Umbilical cord (tissue), 1 donor: ENCODE measurements at regions not wholly inside any gene's neighbourhood (a gene's known extent, or its start where the extent isn't known, plus 50 kb on each side); places are given as distances from the start of the nearest gene placed in this dataset.
"Not testable (repeated sequence)": the region's sequence is repeated elsewhere in the genome, so short reads cannot be mapped to it uniquely, and the experiment has no call there.

ENCODE experiments used
- DNase-seq: peaks from one replicate; pipeline ENCODE4 v3.0.0-alpha.2; 2015; ENCODE audit warnings: low spot score

GRCh38 chr20:19834287-19834686, 76.2 kb downstream of the RIN2 start:
- DNase-seq = no peak

- DNase-seq = no peak
Observed at GRCh38 chr20:19834783-19835182, 76.7 kb downstream of the RIN2 start.

- peak; percentile 46 for DNase-seq
Observed at GRCh38 chr20:19835533-19836222, 77.6 kb downstream of the RIN2 start.

- DNase-seq = no peak
Observed at GRCh38 chr20:19838468-19838867, 80.4 kb downstream of the RIN2 start.

GRCh38 chr20:19839053-19839452, 81.0 kb downstream of the RIN2 start:
- no peak for DNase-seq

GRCh38 chr20:19840111-19840710, 82.2 kb downstream of the RIN2 start:
- DNase-seq = no peak

GRCh38 chr20:19841740-19842139, 83.7 kb downstream of the RIN2 start:
- no peak for DNase-seq

GRCh38 chr20:19844850-19845249, 86.8 kb downstream of the RIN2 start:
- not testable (repeated sequence) for DNase-seq

- no peak for DNase-seq
Observed at GRCh38 chr20:19847383-19847782, 89.3 kb downstream of the RIN2 start.

GRCh38 chr20:19849341-19850197, 91.5 kb downstream of the RIN2 start:
- DNase-seq = peak; percentile 82

- DNase-seq = peak; percentile 19
Observed at GRCh38 chr20:19850198-19850533, 92.1 kb downstream of the RIN2 start.

GRCh38 chr20:19851861-19852260, 93.8 kb downstream of the RIN2 start:
- DNase-seq = peak; percentile 82

- DNase-seq = no peak
Observed at GRCh38 chr20:19855416-19855815, 97.4 kb downstream of the RIN2 start.

GRCh38 chr20:19858466-19859371, 100.7 kb downstream of the RIN2 start:
- DNase-seq = no peak

- DNase-seq = no peak
Observed at GRCh38 chr20:19859444-19859843, 101.4 kb downstream of the RIN2 start.

GRCh38 chr20:19860737-19861136, 102.7 kb downstream of the RIN2 start:
- DNase-seq = no peak

GRCh38 chr20:19861147-19861759, 103.2 kb downstream of the RIN2 start:
- DNase-seq = no peak

- no peak for DNase-seq
Observed at GRCh38 chr20:19864130-19864529, 106.1 kb downstream of the RIN2 start.

- DNase-seq = no peak
Observed at GRCh38 chr20:19866070-19866469, 108.0 kb downstream of the RIN2 start.

GRCh38 chr20:19867074-19867473, 109.0 kb downstream of the RIN2 start:
- DNase-seq = no peak

- DNase-seq = no peak
Observed at GRCh38 chr20:19867940-19868371, 109.9 kb downstream of the RIN2 start.
